ENCODE measurements at regions not wholly inside any gene's neighbourhood (a gene's known extent, or its start where the extent isn't known, plus 50 kb on each side); places are given as distances from the start of the nearest gene placed in this dataset.

- H3K79me2 ChIP-seq (ENCODE audit: control insufficient read depth, insufficient read depth, low read length) = no peaks in the 10 kb centered on the region
- no peak overlapping the region for H3K4me3 ChIP-seq
- H3K27me3 ChIP-seq (replicated peaks in 1 of 2; ENCODE audit: control insufficient read depth in 2 of 2, insufficient read depth in 2 of 2, low read length in 1 of 2) = no peaks in the 10 kb centered on the region
- H3K4me1 ChIP-seq (ENCODE audit: control insufficient read depth, insufficient read depth, low read length) = no peaks in the 10 kb centered on the region
- intact Hi-C loops (cut with micrococcal nuclease; ENCODE audit: unreplicated experiment) = no loop called here
- TF ChIP-seq TCF7 (IDR thresholded peaks at IDR 0.05; ENCODE audit: borderline replicate concordance) (no peak), ZBTB33 (IDR thresholded peaks at IDR 0.05) (no peak)
- H3K9me3 ChIP-seq (replicated peaks; ENCODE audit: control insufficient read depth, insufficient read depth, low read length) = no peaks in the 10 kb centered on the region
- ChIA-PET CTCF (interaction anchor here (1.0 kb wide), 1 partner anchor 24 kb away, joined by 4 read pairs; no protein-coding TSS in a partner anchor), SMC1A (ENCODE audit: uncharacterized antibody, unreplicated experiment) (no interaction called here), RAD21 (ENCODE audit: unreplicated experiment) (no interaction called here), POLR2A (no interaction called here)
- H3K9ac ChIP-seq (ENCODE audit: control insufficient read depth, insufficient read depth, low read length) = no peak overlapping the region
- no peak overlapping the region for H3K27ac ChIP-seq (ENCODE audit: control insufficient read depth, insufficient read depth)
- H3K36me3 ChIP-seq (ENCODE audit: control insufficient read depth in 2 of 2, insufficient read depth in 2 of 2, low read length in 1 of 2) = no peaks in the 10 kb centered on the region
- BruUV-seq (replicated peaks) = no TSS peak
- no peak for FAIRE-seq
- DNase-seq (ENCODE audit: low read depth, low spot score) = no peak
- 39% methylated on average over 2 of the region's 2 CpGs for WGBS (ENCODE audit: insufficient coverage, insufficient replicate concordance, low lambda C conversion rate, missing lambda C conversion rate)
- H4K20me1 ChIP-seq (ENCODE audit: control insufficient read depth, insufficient read depth) = no peaks in the 10 kb centered on the region
- ATAC-seq = no peak
- in situ Hi-C loops (cut with MboI) = no loop called here
- no peak overlapping the region for H3K4me2 ChIP-seq (ENCODE audit: control insufficient read depth, insufficient read depth)
- H2AFZ ChIP-seq (ENCODE audit: control insufficient read depth, low read depth, low read length) = no peak overlapping the region
These were observed 293.4 kb upstream of the IGFBP7 start for GRCh38 chr4:57403591-57403990.

GRCh38 chr4:57401586-57401985 lies 291.4 kb upstream of the IGFBP7 start:
- CTCF ChIA-PET = no interaction called here
- DNase-seq (ENCODE audit: low read depth, low spot score) (no peak), ATAC-seq (no peak), FAIRE-seq (no peak)
- WGBS (ENCODE audit: insufficient coverage, insufficient replicate concordance, low lambda C conversion rate, missing lambda C conversion rate) = 3% methylated on average over 4 of the region's 4 CpGs
- Histone ChIP-seq H3K4me1 (ENCODE audit: control insufficient read depth, insufficient read depth, low read length) (no peaks in the 10 kb centered on the region), H3K79me2 (ENCODE audit: control insufficient read depth, insufficient read depth, low read length) (no peaks in the 10 kb centered on the region), H2AFZ (ENCODE audit: control insufficient read depth, low read depth, low read length) (no peak overlapping the region), H3K9ac (ENCODE audit: control insufficient read depth, insufficient read depth, low read length) (no peak overlapping the region), H3K4me2 (ENCODE audit: control insufficient read depth, insufficient read depth) (no peak overlapping the region), H3K36me3 (ENCODE audit: control insufficient read depth in 2 of 2, insufficient read depth in 2 of 2, low read length in 1 of 2) (no peaks in the 10 kb centered on the region), H3K27ac (ENCODE audit: control insufficient read depth, insufficient read depth) (no peak overlapping the region), H3K4me3 (no peak overlapping the region), H4K20me1 (ENCODE audit: control insufficient read depth, insufficient read depth) (no peaks in the 10 kb centered on the region), H3K27me3 (replicated peaks in 1 of 2; ENCODE audit: control insufficient read depth in 2 of 2, insufficient read depth in 2 of 2, low read length in 1 of 2) (no peaks in the 10 kb centered on the region), H3K9me3 (replicated peaks; ENCODE audit: control insufficient read depth, insufficient read depth, low read length) (no peaks in the 10 kb centered on the region)
- BruUV-seq (replicated peaks) = no TSS peak
- POLR2A ChIA-PET = no interaction called here
- RAD21 ChIA-PET (ENCODE audit: unreplicated experiment) = no interaction called here
- in situ Hi-C loops (cut with MboI) = no loop called here
- intact Hi-C loops (cut with micrococcal nuclease; ENCODE audit: unreplicated experiment) = no loop called here
- SMC1A ChIA-PET (ENCODE audit: uncharacterized antibody, unreplicated experiment) = no interaction called here
- TF ChIP-seq HDAC6 (IDR thresholded peaks at IDR 0.05; ENCODE audit: unreplicated experiment) (no peak), MTA2 (IDR thresholded peaks at IDR 0.05; ENCODE audit: low read depth) (no peak), SMC3 (IDR thresholded peaks at IDR 0.05; ENCODE audit: borderline replicate concordance, low read length) (no peak), ZBTB33 (IDR thresholded peaks at IDR 0.05) (no peak), USF2 (IDR thresholded peaks at IDR 0.05; ENCODE audit: borderline replicate concordance, low read depth, low read length) (no peak), FOXM1 (IDR thresholded peaks at IDR 0.05; ENCODE audit: low read depth, low read length) (no peak)

All from GM12878 (cell line).